GM19395 (cell line): ENCODE measurements at regions not wholly inside any gene's neighbourhood (a gene's known extent, or its start where the extent isn't known, plus 50 kb on each side); places are given as distances from the start of the nearest gene placed in this dataset.
"Not testable (repeated sequence)": the region's sequence is repeated elsewhere in the genome, so short reads cannot be mapped to it uniquely, and the experiment has no call there.

ENCODE experiments used
- ATAC-seq: cut with Tn5 transposase; IDR thresholded peaks from one replicate; pipeline ENCODE4 v1.9.1; 2021; ENCODE audit warnings: mild to moderate bottlenecking, moderate library complexity; ENCODE audit not compliant: unreplicated experiment

- no peak for ATAC-seq
These were observed 610.9 kb downstream of the CHSY3 start for GRCh38 chr5:130514984-130515690.

- ATAC-seq, result no peak
These were observed 598.4 kb downstream of the CHSY3 start for GRCh38 chr5:130502702-130503101.

GRCh38 chr5:130501151-130501865 is 597.0 kb downstream of the CHSY3 start:
- no peak for ATAC-seq

GRCh38 chr5:130500495-130500894 is 596.2 kb downstream of the CHSY3 start:
- not testable (repeated sequence) for ATAC-seq

- no peak for ATAC-seq
These were observed 592.0 kb downstream of the CHSY3 start for GRCh38 chr5:130496215-130496614.

- ATAC-seq, result no peak
These were observed 584.0 kb downstream of the CHSY3 start for GRCh38 chr5:130488252-130488651.

GRCh38 chr5:130479045-130479804 is 575.0 kb downstream of the CHSY3 start:
- no peak for ATAC-seq

GRCh38 chr5:130476325-130476724 is 572.1 kb downstream of the CHSY3 start:
- no peak for ATAC-seq

- no peak for ATAC-seq
These were observed 558.3 kb downstream of the CHSY3 start for GRCh38 chr5:130462516-130462915.

GRCh38 chr5:130455175-130455574 is 550.9 kb downstream of the CHSY3 start:
- no peak for ATAC-seq

- ATAC-seq, result no peak
These were observed 548.5 kb downstream of the CHSY3 start for GRCh38 chr5:130452744-130453143.

GRCh38 chr5:130436430-130436829 is 532.2 kb downstream of the CHSY3 start:
- ATAC-seq, result no peak

- no peak for ATAC-seq
These were observed 523.1 kb downstream of the CHSY3 start for GRCh38 chr5:130427222-130427955.

- ATAC-seq, result no peak
These were observed 521.2 kb downstream of the CHSY3 start for GRCh38 chr5:130425424-130425823.

- no peak for ATAC-seq
These were observed 520.1 kb downstream of the CHSY3 start for GRCh38 chr5:130424341-130424740.

GRCh38 chr5:130402906-130403305 is 498.6 kb downstream of the CHSY3 start:
- ATAC-seq, result no peak

- ATAC-seq, result no peak
These were observed 495.8 kb downstream of the CHSY3 start for GRCh38 chr5:130400091-130400490.

GRCh38 chr5:130398825-130399224 is 494.6 kb downstream of the CHSY3 start:
- no peak for ATAC-seq

- ATAC-seq, result not testable (repeated sequence)
These were observed 493.5 kb downstream of the CHSY3 start for GRCh38 chr5:130397727-130398126.

GRCh38 chr5:130397132-130397531 is 492.9 kb downstream of the CHSY3 start:
- no peak for ATAC-seq

- ATAC-seq, result not testable (repeated sequence)
These were observed 487.5 kb downstream of the CHSY3 start for GRCh38 chr5:130391727-130392264.
